ENCODE measurements at regions not wholly inside any gene's neighbourhood (a gene's known extent, or its start where the extent isn't known, plus 50 kb on each side); places are given as distances from the start of the nearest gene placed in this dataset.

DNA sequence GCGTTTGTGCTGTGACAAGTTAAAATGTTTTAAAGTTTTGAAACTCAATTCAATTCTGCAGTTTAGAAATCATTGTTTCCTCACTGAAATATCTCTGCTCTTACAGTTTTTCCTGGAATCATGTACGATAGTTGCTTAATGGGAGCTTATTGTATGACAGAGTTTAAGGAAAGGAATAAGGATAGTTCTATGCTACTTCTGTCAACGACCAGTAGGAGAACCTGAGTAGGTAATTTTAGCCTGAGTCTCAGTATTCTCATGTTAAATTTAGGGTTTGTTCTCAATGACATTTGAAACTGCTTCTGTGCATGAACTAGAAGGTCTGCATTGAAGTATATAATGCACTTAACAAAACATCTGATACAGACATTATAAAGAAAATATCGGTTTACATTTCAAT lies 361.1 kb downstream of the CPS1 start:
- no peak for TF ChIP-seq EZH2 (IDR thresholded peaks at IDR 0.05)
- no peak for TF ChIP-seq POLR2AphosphoS5 (IDR thresholded peaks at IDR 0.05; ENCODE audit: borderline replicate concordance, low read depth, low read length)
